Small intestine (tissue), 7 donors: ENCODE measurements at regions not wholly inside any gene's neighbourhood (a gene's known extent, or its start where the extent isn't known, plus 50 kb on each side); places are given as distances from the start of the nearest gene placed in this dataset.

Source experiments
- DNase-seq, 2 donors: peaks; one replicate each; pipeline versions ENCODE4 v3.0.0 to v3.0.0-alpha.2; 2013
- FAIRE-seq: peaks from 2 replicates; lab custom pipeline; 2012; peaks lifted over from hg19 to GRCh38; lab: Jason Lieb, UNC
- H3K27ac ChIP-seq, 3 donors: one replicate each; pipeline ENCODE4 v1.5.1; 2013; ENCODE audit warnings: low read length in 2 of 3, mild to moderate bottlenecking in 2 of 3, control low read depth in 1 of 3, inconsistent platforms in 1 of 3, low read depth in 1 of 3, moderate library complexity in 1 of 3
- H3K27me3 ChIP-seq, 3 donors: one replicate each; pipeline ENCODE4 v1.6.1; 2013; ENCODE audit warnings: low read length in 3 of 3, inconsistent platforms in 1 of 3; ENCODE audit not compliant: control insufficient read depth in 3 of 3, insufficient read depth in 3 of 3
- H3K36me3 ChIP-seq, 3 donors: one replicate each; pipeline ENCODE4 v1.6.1; 2013; ENCODE audit warnings: low read length in 3 of 3, inconsistent platforms in 1 of 3, low read depth in 1 of 3, mild to moderate bottlenecking in 1 of 3, moderate library complexity in 1 of 3; ENCODE audit not compliant: control insufficient read depth in 3 of 3, insufficient read depth in 2 of 3
- H3K4me1 ChIP-seq, 3 donors: one replicate each; pipeline ENCODE4 v1.6.1; 2013; ENCODE audit warnings: low read length in 2 of 3, inconsistent platforms in 1 of 3, low read depth in 1 of 3, mild to moderate bottlenecking in 1 of 3, moderate library complexity in 1 of 3; ENCODE audit not compliant: control insufficient read depth in 3 of 3, insufficient read depth in 2 of 3
- H3K4me3 ChIP-seq, 3 donors: one replicate each; pipeline ENCODE4 v1.5.1; 2013; ENCODE audit warnings: low read length in 3 of 3, control low read depth in 1 of 3, inconsistent platforms in 1 of 3, low read depth in 1 of 3, mild to moderate bottlenecking in 1 of 3, moderate library complexity in 1 of 3
- H3K9me3 ChIP-seq, 2 donors: one replicate each; pipeline ENCODE4 v1.6.1; 2013; ENCODE audit warnings: low read depth in 1 of 2, low read length in 1 of 2; ENCODE audit not compliant: control insufficient read depth in 2 of 2, insufficient read depth in 1 of 2
- WGBS, 3 donors: extraction: QIAGEN DNeasy Blood & Tissue Kit; methylation state at CpG; one replicate each; pipeline ENCODE4 v1.1.7; 2013; 5-methylcytosine and 5-hydroxymethylcytosine counted together
- donor health status: healthy with polysubstance abuse.
- donor health status: control.
- donor health status: control.
- donor health status: Bipolar disorder and iron deficiency.
- donor health status: healthy.

DNA sequence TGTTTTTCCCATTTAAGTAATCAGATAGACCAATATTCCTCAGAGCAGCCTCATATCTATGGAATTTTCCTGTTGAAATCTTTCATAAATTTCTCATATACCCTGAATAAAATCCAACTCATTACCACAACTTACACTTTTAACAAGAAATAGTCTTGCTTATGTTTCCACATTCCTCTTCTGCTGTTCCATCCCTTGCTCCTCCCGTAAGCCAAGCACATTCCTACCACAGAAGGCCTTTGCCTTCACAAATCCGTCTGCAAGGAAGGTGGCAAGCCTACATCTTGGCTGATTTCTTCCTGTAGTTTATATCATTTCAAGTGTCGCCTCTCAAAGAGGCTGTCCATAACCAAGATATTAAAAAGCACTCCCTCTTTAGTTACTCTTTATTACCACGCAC is 127.7 kb downstream of the C12orf50 start:
- Histone ChIP-seq H3K36me3 (no peaks in the 10 kb centered on the region), H3K27ac (no peak overlapping the region), H3K9me3 (no peaks in the 10 kb centered on the region), H3K4me3 (no peak overlapping the region), H3K4me1 (no peaks in the 10 kb centered on the region), H3K27me3 (no peaks in the 10 kb centered on the region)
- FAIRE-seq = no peak
- WGBS, 3 donors = 77 to 81% (median 80%) methylated on average over 4 of the region's 4 CpGs
- DNase-seq = no peak

DNA sequence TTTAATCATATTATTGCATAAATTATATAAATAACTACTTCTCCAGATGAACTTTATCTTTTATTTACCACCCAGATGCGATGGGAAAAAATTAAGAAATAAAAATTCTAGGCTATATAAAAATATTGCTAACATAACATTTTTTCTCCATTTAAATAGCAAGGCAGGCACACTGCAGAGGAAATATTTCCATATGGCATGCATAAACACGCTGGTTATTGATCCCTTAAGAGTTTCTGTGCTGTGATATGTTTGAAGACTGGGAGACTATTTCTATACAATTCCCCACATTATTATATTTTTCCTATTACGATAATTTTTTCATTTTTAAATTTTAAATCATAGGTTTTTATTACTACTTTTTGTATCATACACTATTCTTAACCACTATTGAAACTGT is 131.5 kb downstream of the C12orf50 start:
- no peaks in the 10 kb centered on the region for H3K36me3 ChIP-seq
- DNase-seq = no peak
- H3K27me3 ChIP-seq = no peaks in the 10 kb centered on the region
- no peak for FAIRE-seq
- H3K4me3 ChIP-seq = no peak overlapping the region
- 67 to 76% (median 69%) methylated on average over 3 of the region's 3 CpGs for WGBS, 3 donors
- H3K27ac ChIP-seq = no peak overlapping the region
- no peaks in the 10 kb centered on the region for H3K4me1 ChIP-seq
- no peaks in the 10 kb centered on the region for H3K9me3 ChIP-seq

DNA sequence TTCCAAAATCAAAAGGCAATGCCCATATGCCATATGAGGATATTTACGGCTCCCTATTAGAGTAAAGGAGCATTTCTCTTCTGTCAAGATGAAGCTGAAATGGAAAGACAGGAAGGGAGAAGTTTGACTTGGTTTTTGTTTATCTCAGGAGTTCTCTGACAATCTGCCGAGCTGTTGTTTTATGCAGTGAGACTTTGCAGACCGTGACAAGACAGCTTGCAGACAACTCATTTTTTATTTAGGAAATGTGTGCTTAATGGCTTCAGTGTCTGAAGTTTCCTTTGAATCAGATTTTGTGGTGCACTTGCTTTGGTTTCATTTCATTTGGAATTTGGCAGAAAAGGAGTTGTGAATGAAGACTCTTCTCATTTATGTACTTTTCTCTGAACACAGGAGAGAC is 145.4 kb downstream of the C12orf50 start:
- Histone ChIP-seq H3K27ac (no peak overlapping the region), H3K4me3 (no peak overlapping the region), H3K4me1 (no peaks in the 10 kb centered on the region), H3K36me3 (no peaks in the 10 kb centered on the region), H3K27me3 (no peaks in the 10 kb centered on the region), H3K9me3 (no peaks in the 10 kb centered on the region)
- 43 to 51% (median 45%) methylated on average over 3 of the region's 3 CpGs for WGBS, 3 donors
- DNase-seq (no peak), FAIRE-seq (no peak)

DNA sequence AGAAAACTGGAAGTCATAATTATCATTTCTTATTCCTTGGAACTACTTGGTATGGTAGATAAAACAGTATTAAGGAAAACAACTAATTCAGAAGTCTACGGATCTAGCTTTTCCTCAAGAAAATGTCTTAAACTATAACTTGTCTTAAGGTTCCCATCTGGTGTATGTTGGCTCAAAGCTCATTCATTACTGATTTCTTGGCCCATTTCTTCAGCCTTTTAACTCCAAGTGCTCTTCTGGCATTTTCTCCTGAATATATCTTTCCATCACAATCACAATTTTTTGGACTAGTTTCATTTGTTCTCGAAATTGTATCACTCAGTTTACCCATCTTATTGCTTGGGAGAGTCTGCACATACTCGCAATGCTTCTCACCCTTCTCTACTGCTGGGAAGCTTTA is 150.1 kb downstream of the C12orf50 start:
- Histone ChIP-seq H3K4me3 (no peak overlapping the region), H3K9me3 (no peaks in the 10 kb centered on the region), H3K36me3 (no peaks in the 10 kb centered on the region), H3K4me1 (no peaks in the 10 kb centered on the region), H3K27me3 (no peaks in the 10 kb centered on the region), H3K27ac (no peak overlapping the region)
- FAIRE-seq (no peak), DNase-seq (no peak)
- WGBS, 3 donors = 36 to 60% (median 37%) methylated on average over 3 of the region's 3 CpGs

DNA sequence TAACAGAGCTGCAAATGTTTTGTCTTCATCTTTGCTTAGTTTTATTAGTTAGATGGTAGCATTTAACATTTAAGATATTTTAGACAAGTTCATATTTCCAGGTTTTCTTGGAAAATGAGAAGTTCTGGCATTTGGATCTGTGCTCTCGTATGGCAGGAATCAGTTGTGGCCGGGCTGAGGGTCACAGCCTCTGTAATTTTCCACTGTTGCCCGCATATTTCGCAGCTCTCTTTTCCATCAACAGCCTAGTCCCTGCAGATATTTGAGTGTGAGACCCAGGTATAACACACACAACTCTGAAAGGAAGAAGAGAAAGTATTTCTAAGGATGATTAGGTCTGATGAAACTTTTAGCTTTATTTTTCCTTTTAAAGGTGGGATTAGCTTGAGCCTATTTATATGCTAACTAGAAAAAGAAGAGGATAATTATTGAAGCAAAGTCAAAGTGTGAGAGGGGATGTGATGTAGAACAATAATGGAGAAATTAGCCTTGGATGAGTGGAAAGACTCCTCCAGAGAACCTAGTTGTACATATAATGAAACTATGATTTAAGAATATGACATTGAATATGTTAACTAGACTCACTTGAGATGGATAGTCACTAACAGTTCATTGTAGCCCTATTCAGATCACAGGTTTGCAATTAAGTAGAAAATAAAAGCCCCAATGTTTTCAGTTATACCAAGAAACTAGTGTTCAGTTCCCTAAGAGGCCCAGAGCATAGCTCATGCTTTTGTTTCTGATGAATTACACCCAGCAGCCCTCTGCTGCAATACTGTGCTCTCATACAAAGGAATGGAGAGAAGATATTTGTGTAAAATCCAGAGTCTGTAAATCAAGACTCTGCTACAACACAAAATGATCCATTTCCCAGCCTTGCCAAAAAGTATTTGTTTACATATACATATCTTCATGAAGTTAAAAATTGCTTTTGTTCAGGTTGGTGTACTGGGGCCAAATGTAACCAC is 158.4 kb downstream of the C12orf50 start:
- H3K27ac ChIP-seq = no peak overlapping the region
- H3K4me1 ChIP-seq = no peaks in the 10 kb centered on the region
- FAIRE-seq (no peak), DNase-seq (no peak)
- H3K9me3 ChIP-seq = no peaks in the 10 kb centered on the region
- H3K27me3 ChIP-seq = no peaks in the 10 kb centered on the region
- WGBS, 3 donors = 82 to 85% (median 85%) methylated on average over 4 of the region's 4 CpGs
- no peak overlapping the region for H3K4me3 ChIP-seq
- no peaks in the 10 kb centered on the region for H3K36me3 ChIP-seq

DNA sequence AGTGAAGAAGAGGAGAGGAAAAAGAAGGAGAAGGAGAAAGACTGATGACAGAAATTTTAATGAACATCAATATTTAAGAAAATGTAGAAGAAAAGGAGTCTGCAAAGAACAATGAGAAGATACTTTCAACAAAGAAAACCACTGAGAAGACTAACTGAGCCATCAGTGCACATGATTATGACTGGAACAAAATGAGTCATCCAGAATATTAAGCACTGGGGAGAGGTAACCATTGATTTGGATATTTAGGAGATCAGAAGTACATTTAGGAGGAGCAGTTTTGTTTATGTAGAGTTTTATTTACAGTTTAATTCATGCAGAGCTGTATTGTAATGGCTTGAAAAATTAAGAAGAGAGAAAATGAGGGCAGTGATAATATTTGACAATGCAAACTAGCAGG is 159.1 kb downstream of the C12orf50 start:
- H3K27me3 ChIP-seq = no peaks in the 10 kb centered on the region
- no peak overlapping the region for H3K27ac ChIP-seq
- no peak for DNase-seq
- FAIRE-seq = no peak
- no peak overlapping the region for H3K4me3 ChIP-seq
- no peaks in the 10 kb centered on the region for H3K9me3 ChIP-seq
- no peaks in the 10 kb centered on the region for H3K4me1 ChIP-seq
- no peaks in the 10 kb centered on the region for H3K36me3 ChIP-seq

DNA sequence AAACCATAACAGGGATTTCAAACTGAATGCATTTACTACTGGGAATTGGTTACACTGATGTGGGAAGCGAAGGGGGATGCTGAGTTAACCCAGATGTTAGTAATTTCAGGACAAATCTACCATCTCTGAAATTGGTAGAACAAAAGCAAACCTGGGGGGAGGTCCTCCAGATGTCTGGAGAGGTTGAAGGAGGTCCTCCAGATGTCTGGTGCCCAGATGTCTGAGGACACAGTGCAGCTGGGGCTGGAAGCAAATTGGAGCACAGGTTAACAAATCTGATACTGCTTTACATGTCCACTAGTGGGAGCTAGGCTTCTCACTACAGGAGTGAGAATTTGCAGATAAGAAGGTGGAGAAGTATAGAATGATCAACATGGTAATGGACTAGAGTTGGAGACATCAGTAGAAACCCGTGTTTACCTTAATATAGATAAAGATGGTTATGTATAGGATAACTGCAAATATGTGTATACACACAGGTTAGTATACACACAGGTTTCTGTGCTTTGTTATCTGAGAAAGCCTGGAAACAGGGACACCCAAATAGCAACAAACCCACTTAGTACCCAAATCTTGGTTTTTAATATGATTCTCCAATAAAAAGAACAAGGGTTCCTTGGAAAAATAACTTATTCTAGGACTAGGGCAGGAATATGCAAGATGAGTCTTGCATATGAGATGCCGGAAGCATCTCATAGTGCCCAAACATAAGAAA is 162.5 kb downstream of the C12orf50 start:
- H3K36me3 ChIP-seq = no peaks in the 10 kb centered on the region
- FAIRE-seq (no peak), DNase-seq (peak in 1 of 2 donors; percentile 2)
- H3K27ac ChIP-seq = no peak overlapping the region
- H3K9me3 ChIP-seq = no peaks in the 10 kb centered on the region
- no peak overlapping the region for H3K4me3 ChIP-seq
- WGBS, 3 donors = 72 to 85% (median 76%) methylated on average over 3 of the region's 3 CpGs
- no peaks in the 10 kb centered on the region for H3K27me3 ChIP-seq
- no peaks in the 10 kb centered on the region for H3K4me1 ChIP-seq

DNA sequence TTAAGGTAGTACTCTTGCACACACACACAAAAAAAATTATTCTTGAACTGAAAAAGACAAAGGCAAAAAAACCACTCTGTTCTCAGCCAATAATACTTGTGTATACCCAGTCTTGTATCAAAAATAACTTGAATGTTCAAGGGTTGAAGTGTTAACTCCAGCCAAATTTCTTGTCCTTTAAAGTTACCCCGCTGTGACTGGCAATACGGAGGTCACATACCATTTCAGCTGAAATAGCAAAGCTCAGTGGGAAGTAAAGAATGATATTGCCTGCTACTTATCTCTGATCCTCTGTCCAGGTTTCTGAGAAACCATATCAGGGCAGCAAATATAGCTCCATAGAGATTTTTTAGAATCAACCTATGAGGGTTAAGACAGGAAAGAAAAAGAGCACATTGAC is 167.4 kb downstream of the C12orf50 start:
- no peak for FAIRE-seq
- Histone ChIP-seq H3K9me3 (no peaks in the 10 kb centered on the region), H3K4me1 (no peaks in the 10 kb centered on the region), H3K4me3 (no peak overlapping the region), H3K27me3 (no peaks in the 10 kb centered on the region), H3K36me3 (no peaks in the 10 kb centered on the region), H3K27ac (no peak overlapping the region)
- no peak for DNase-seq
- WGBS, 3 donors = 27 to 50% (median 48%) methylated on average over 2 of the region's 2 CpGs
